ENCODE measurements at regions not wholly inside any gene's neighbourhood (a gene's known extent, or its start where the extent isn't known, plus 50 kb on each side); places are given as distances from the start of the nearest gene placed in this dataset.
"Not testable (repeated sequence)": the region's sequence is repeated elsewhere in the genome, so short reads cannot be mapped to it uniquely, and the experiment has no call there.

DNA sequence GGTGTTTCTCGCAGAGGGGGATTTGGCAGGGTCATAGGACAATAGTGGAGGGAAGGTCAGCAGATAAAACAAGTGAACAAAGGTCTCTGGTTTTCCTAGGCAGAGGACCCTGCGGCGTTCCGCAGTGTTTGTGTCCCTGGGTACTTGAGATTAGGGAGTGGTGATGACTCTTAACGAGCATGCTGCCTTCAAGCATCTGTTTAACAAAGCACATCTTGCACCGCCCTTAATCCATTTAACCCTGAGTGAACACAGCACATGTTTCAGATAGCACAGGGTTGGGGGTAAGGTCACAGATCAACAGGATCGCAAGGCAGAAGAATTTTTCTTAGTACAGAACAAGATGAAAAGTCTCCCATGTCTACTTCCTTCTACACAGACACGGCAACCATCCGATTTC, 75.6 kb upstream of the SOD1 start:
- ATAC-seq; H3K4me1 Mint-ChIP-seq (ENCODE audit: low read depth in 2 of 2); H3K9me3 Mint-ChIP-seq; H3K4me3 Mint-ChIP-seq; H3K36me3 Mint-ChIP-seq; DNase-seq (ENCODE audit: low spot score); H3K27ac Mint-ChIP-seq: not testable (repeated sequence)
- H3K27me3 Mint-ChIP-seq: peaks cover 5 to 18% of the 10 kb centered on the region in 2 donors

DNA sequence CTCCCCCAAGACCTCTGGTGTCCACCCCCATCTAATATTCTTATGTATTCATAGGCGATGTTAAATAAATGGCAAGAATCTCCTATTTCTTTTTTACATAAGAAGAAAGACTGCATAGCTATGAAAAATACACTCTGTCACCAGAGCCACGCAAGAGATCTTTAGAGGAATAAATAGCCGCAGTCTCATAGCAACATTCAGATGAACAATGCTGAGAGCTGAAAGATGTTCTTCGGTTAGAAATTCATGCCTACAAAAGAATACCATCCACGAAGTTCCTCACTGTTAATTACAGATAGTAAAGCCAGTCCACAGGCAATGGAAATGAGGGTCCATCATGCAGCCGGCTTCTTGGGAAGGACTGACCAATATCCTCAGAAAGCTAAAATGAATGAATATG, 76.0 kb upstream of the SOD1 start:
- DNase-seq (ENCODE audit: low spot score): no peak
- no peaks in the 10 kb centered on the region for H3K36me3 Mint-ChIP-seq
- no peak for ATAC-seq
- H3K4me1 Mint-ChIP-seq (ENCODE audit: low read depth in 2 of 2): no peaks in the 10 kb centered on the region
- H3K27me3 Mint-ChIP-seq: peaks cover 9 to 21% of the 10 kb centered on the region in 2 donors
- H3K9me3 Mint-ChIP-seq: no peaks in the 10 kb centered on the region
- no peak overlapping the region for H3K27ac Mint-ChIP-seq
- H3K4me3 Mint-ChIP-seq: no peak overlapping the region

DNA sequence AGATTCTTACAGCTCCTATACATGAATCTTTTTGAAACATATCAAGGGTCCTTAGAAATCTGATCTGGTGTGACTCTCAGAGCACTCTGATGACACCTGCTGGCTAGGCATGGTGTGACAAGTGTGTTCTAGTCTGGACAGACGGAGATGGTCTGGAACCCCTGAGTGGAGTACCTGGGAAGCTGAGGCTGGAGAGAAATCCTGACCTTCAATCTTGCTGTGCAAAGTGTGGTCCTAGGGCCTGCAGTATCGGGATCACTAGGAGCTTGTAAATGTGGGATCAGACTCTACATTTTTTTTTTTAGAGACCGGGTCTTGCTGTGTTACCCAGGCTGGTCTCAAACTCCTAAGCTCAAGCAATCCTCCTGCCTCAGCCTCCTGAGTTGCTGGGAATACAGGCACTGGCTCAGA, 78.6 kb upstream of the SOD1 start:
- Mint-ChIP-seq H3K27me3 (peaks cover 15 to 16% of the 10 kb centered on the region in 2 donors), H3K4me1 (ENCODE audit: low read depth in 2 of 2) (peaks cover 0 to 4% of the 10 kb centered on the region in 2 donors), H3K4me3 (no peak overlapping the region), H3K36me3 (no peaks in the 10 kb centered on the region), H3K27ac (no peak overlapping the region), H3K9me3 (no peaks in the 10 kb centered on the region)
- DNase-seq (ENCODE audit: low spot score) (peak; percentile 75), ATAC-seq (peak; percentile 72 to 86)

DNA sequence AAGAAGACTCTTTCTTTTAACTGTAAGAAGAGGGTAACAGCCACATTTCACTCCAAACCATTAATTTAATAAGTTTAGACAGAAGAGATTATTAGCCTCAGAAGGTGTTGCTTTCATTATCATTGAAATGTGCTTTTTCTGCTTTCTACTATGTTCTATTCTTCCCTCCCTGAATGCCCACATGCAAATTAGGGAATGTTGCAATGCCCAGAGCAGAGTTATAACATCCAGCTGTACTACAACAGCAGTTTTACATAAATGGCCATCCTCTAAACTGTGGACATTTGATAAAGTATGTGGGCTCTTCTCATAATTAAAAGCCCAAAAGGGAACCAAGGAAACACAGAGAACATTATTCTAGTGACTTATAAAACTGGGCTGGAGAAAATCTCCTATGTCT, 82.2 kb upstream of the SOD1 start:
- H3K27me3 Mint-ChIP-seq: peaks cover 15 to 16% of the 10 kb centered on the region in 2 donors
- no peak overlapping the region for H3K4me3 Mint-ChIP-seq
- peak in 1 of 2 donors; percentile 67 for ATAC-seq
- no peaks in the 10 kb centered on the region for H3K9me3 Mint-ChIP-seq
- DNase-seq (ENCODE audit: low spot score): no peak
- no peak overlapping the region for H3K27ac Mint-ChIP-seq
- no peaks in the 10 kb centered on the region for H3K36me3 Mint-ChIP-seq
- peaks cover 0 to 4% of the 10 kb centered on the region in 2 donors for H3K4me1 Mint-ChIP-seq (ENCODE audit: low read depth in 2 of 2)

DNA sequence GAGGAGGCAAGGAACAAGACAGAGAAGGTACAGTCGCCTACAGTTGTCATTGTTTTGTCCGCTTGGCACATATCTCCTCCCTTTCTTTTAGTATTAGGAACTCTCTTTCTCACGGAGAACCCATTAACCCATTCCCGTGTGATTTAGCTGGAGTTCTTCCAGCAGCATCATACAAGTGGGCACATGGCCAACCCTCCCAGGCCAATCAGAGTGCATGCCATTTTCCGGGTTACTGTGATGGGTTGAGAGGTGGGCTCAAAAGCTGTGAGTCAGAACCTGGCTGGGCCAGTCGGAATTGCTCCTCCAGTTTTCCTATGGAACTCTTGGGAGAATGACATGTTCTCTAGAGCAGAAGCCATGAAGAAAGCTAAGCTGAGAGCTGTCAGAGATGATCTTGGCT, 83.1 kb upstream of the SOD1 start:
- H3K4me3 Mint-ChIP-seq: no peak overlapping the region
- H3K36me3 Mint-ChIP-seq: no peaks in the 10 kb centered on the region
- peaks cover 0 to 4% of the 10 kb centered on the region in 2 donors for H3K4me1 Mint-ChIP-seq (ENCODE audit: low read depth in 2 of 2)
- no peaks in the 10 kb centered on the region for H3K9me3 Mint-ChIP-seq
- H3K27ac Mint-ChIP-seq: no peak overlapping the region
- DNase-seq (ENCODE audit: low spot score): no peak
- no peak for ATAC-seq
- peaks cover 15 to 16% of the 10 kb centered on the region in 2 donors for H3K27me3 Mint-ChIP-seq

DNA sequence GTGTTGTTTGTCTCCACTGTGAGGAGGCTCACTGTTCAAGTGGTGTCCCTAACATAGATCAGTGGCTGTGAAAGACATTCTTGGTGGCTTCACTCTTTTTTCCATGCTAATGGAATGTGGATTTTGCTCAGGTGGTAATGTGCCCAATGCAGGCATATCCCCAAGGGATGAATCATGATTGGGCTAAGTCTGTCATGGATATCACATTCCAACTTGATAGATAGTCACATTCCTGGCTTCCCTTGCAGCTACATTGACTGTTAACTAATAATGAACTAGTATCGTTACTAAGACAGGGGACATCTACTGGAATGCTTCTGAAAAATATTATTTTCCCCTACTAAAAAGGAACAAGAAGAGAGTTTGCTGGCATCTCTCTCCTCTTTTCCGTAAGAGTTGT, 86.3 kb upstream of the SOD1 start:
- peaks cover 0 to 4% of the 10 kb centered on the region in 2 donors for H3K4me1 Mint-ChIP-seq (ENCODE audit: low read depth in 2 of 2)
- peaks cover 3 to 8% of the 10 kb centered on the region in 2 donors for H3K27me3 Mint-ChIP-seq
- no peaks in the 10 kb centered on the region for H3K36me3 Mint-ChIP-seq
- no peak for ATAC-seq
- H3K9me3 Mint-ChIP-seq: no peaks in the 10 kb centered on the region
- DNase-seq (ENCODE audit: low spot score): no peak
- no peak overlapping the region for H3K4me3 Mint-ChIP-seq
- H3K27ac Mint-ChIP-seq: no peak overlapping the region

DNA sequence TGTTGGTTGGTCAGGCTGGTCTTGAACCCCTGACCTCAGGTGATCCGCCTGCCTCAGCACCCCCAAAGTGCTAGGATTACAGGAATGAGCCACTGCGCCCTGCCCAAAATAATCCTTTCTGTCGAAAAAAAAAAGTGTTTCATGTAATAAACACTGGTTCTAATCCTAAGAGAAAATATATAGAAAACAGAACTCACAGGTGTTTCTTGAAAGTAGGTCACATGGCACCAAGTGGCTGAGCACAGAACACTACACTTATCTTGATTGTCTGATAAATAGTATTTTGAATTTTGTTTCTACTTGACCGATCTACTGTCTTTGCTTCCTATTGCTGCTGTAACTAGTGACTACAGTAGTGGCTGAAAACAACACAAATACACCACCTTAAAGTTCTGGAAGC, 87.6 kb upstream of the SOD1 start:
- no peaks in the 10 kb centered on the region for H3K27me3 Mint-ChIP-seq
- no peaks in the 10 kb centered on the region for H3K4me1 Mint-ChIP-seq (ENCODE audit: low read depth in 2 of 2)
- H3K9me3 Mint-ChIP-seq: no peaks in the 10 kb centered on the region
- no peak for DNase-seq (ENCODE audit: low spot score)
- ATAC-seq: no peak
- no peak overlapping the region for H3K27ac Mint-ChIP-seq
- H3K36me3 Mint-ChIP-seq: no peaks in the 10 kb centered on the region
- no peak overlapping the region for H3K4me3 Mint-ChIP-seq

DNA sequence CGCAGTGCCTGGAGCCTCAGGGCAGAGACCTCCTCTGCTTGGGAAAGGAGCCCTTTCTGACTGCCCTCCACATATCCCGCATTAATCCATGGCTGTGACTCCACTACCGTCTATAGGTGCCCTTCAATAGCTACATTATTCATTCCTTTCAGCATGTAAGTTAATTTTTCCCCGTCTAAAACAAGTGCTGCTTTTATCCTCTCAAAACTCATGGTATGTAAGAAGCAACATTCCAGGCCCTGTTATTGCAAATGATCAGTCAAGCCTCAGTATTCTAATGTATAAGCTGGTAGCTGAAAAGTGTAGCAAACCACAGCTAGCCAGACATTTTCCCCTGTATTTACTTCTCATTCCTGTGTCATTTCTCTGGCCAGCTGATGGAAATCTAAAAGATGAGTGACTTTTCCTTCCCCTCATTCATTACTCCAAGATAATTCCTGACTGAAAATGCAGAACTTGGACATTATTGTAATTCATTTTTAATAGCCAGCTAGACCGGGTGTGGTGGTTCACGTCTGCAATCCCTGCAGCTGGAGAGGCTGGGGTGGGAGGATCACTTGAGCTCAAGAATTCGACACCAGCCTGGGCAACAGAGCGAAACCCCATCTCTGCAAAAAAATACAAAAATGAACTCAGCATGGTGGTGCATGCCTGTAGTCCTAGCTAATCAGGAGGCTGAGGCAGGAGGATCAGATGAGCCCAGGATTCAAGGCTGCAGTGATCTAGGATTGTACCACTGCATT, 88.5 kb upstream of the SOD1 start:
- no peak overlapping the region for H3K27ac Mint-ChIP-seq
- ATAC-seq (no peak), DNase-seq (ENCODE audit: low spot score) (no peak)
- H3K4me1 Mint-ChIP-seq (ENCODE audit: low read depth in 2 of 2): no peaks in the 10 kb centered on the region
- H3K36me3 Mint-ChIP-seq: no peaks in the 10 kb centered on the region
- no peaks in the 10 kb centered on the region for H3K27me3 Mint-ChIP-seq
- H3K4me3 Mint-ChIP-seq: no peak overlapping the region
- H3K9me3 Mint-ChIP-seq: no peaks in the 10 kb centered on the region

DNA sequence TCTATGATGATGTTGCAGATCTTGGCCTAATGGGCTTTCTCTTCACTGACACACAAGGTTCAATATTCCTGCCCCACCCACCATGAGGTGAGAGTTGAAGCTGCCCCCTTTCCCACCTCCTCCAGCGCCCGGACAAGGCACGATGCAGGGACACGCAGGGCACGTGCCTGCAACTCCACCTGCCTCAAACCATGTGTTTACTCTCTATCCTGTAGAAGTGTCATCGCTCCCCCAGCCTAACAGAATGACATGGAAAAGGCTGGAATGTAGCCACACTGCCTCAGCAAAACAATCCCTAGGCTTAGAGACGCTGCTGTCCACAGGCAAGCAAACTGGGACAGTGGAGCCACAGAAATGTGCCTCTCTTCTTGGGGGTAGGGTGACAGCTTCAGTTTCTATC, 92.9 kb upstream of the SOD1 start:
- H3K4me3 Mint-ChIP-seq: no peak overlapping the region
- no peaks in the 10 kb centered on the region for H3K36me3 Mint-ChIP-seq
- H3K4me1 Mint-ChIP-seq (ENCODE audit: low read depth in 2 of 2): no peaks in the 10 kb centered on the region
- DNase-seq (ENCODE audit: low spot score) (no peak), ATAC-seq (no peak)
- H3K27ac Mint-ChIP-seq: no peak overlapping the region
- no peaks in the 10 kb centered on the region for H3K27me3 Mint-ChIP-seq
- no peaks in the 10 kb centered on the region for H3K9me3 Mint-ChIP-seq

DNA sequence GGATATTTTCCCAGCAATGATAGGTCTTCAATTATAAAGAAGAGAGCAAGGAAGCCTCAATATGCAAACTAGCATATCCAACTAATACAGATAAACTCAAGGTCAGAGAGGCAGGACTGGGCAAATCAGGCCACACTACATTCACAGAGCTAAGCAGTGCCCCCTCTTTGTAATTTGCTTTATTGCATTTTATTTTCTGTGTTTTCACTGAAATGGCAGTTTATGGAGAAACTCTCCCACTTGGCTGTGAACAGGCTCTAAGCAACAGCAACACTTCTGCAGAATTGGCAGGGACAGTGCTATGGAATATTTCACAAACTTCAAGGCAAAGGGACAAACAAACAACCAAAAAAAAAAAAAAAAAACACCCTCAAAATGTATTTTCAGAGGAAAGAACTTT, 93.4 kb upstream of the SOD1 start:
- DNase-seq (ENCODE audit: low spot score) (no peak), ATAC-seq (no peak)
- Mint-ChIP-seq H3K4me3 (no peak overlapping the region), H3K27ac (no peak overlapping the region), H3K27me3 (no peaks in the 10 kb centered on the region), H3K36me3 (no peaks in the 10 kb centered on the region), H3K4me1 (ENCODE audit: low read depth in 2 of 2) (no peaks in the 10 kb centered on the region), H3K9me3 (no peaks in the 10 kb centered on the region)

DNA sequence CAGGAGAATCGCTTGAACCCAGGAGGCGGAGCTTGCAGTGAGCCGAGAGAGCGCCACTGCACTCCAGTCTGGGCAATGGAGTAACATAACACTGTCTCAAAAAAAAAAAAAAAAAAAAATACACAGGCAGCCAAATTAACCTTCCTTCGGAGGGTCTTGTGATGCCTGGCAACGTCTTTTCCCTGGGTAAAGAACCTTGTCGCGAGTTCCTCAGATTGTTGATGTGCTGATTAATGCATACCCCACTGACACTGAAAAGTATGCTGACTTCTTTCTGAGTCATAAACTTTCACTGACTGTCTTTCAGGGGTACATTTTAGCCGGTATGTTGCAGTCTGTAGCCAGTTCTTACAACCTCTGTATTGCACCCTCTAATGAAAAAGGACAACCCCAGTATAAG, 95.1 kb upstream of the SOD1 start:
- Mint-ChIP-seq H3K4me3 (no peak overlapping the region), H3K4me1 (ENCODE audit: low read depth in 2 of 2) (peaks cover 9% of the 10 kb centered on the region in 2 donors), H3K36me3 (no peaks in the 10 kb centered on the region), H3K27ac (no peak overlapping the region), H3K27me3 (peaks cover 2 to 6% of the 10 kb centered on the region in 2 donors), H3K9me3 (no peaks in the 10 kb centered on the region)
- no peak for DNase-seq (ENCODE audit: low spot score)
- no peak for ATAC-seq

DNA sequence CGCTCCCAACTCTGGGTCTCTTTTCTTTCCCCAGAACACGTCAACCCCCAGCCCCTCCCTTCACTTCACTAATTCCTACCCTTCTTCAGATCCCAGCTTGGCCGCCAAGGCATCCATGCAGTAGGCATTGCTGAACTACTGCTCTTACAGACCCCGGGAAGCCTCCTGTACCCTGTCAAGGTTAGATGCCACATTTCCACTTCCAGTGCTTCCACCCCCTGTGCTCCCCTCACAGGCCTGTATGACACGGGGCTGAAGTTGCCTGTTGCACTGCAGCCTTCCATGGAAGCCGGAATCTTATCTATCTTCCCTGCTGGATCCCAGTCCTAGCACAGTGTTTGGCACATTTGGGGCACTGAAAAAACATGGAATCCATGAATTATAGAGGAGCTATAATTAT, 99.0 kb upstream of the SOD1 start:
- no peak for ATAC-seq
- peaks cover 12 to 16% of the 10 kb centered on the region in 2 donors for H3K4me1 Mint-ChIP-seq (ENCODE audit: low read depth in 2 of 2)

DNA sequence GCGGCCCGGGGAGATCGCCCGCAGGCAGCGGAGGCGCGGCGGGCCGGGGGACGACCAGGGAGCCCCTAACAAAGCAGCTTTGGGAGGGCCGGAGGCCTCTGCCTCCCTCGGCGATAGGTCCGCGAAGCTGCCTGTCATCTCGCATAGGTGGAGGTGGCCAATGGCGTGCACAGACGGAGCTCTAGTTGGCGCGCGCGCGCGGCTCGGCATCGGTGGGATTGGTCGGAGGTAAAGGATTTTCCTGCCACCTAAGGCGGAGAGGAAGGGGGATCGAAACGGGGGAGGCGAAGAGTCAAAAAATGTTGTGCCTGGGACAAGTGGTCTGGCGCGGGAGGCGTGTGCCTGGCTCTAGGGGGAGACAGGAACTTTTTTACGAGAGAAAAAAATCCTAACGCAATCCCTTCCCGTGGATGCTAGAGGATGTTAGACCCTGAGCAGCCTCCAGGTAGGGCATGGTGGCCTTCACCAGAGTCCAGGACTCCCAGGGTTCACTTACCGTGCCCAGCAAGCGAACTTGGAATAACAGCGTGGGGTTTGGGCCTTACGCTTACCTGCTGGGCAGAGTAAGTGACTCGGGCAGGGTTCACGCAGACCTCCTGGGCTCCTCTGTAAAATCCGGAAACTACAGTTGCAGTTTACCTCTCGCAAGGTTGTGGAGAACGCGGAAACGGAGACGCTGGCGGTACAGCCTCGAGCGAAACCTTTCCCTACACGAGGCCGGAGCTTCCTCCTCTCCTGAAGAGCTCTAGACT, 99.9 kb upstream of the SOD1 start:
- Mint-ChIP-seq H3K27ac (peak overlapping the region; percentile 59 to 76), H3K27me3 (peaks cover 17 to 33% of the 10 kb centered on the region in 2 donors), H3K4me3 (peak overlapping the region; percentile 93), H3K4me1 (ENCODE audit: low read depth in 2 of 2) (peaks cover 12 to 19% of the 10 kb centered on the region in 2 donors), H3K9me3 (no peaks in the 10 kb centered on the region), H3K36me3 (no peaks in the 10 kb centered on the region)
- ATAC-seq (peak; percentile 89 to 92), DNase-seq (ENCODE audit: low spot score) (peak; percentile 94)

More for the DNA sequence above, 99.0 kb upstream of the SOD1 start:
- peaks cover 13 to 24% of the 10 kb centered on the region in 2 donors for H3K27me3 Mint-ChIP-seq
- peak overlapping the region; percentile 93 for H3K4me3 Mint-ChIP-seq
- no peaks in the 10 kb centered on the region for H3K36me3 Mint-ChIP-seq
- no peaks in the 10 kb centered on the region for H3K9me3 Mint-ChIP-seq
- DNase-seq (ENCODE audit: low spot score): no peak
- peak overlapping the region in 1 of 2 donors; percentile 59 for H3K27ac Mint-ChIP-seq

DNA sequence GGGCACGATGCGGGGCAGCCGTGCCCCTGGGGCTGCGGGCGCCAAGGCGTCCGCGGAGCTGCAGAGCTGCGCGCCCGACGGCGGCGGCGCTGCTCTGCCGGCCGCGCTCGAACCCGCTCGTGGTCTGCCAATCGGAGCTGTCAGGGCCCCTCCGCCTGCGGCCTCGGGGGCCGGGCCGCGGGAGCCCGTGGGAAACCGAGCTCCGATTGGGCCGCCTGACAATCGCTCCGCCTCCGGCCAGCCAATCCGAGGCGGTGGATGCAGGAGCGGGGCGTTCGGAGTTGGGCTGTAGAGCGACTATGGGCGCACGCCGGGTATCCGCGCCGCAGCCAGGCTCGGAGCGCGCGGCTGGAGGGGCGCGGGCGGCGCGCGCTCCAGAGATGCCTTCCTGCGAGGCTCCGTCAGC, 100.5 kb upstream of the SOD1 start:
- no peaks in the 10 kb centered on the region for H3K9me3 Mint-ChIP-seq
- peak overlapping the region; percentile 93 for H3K4me3 Mint-ChIP-seq
- H3K4me1 Mint-ChIP-seq (ENCODE audit: low read depth in 2 of 2): peaks cover 16 to 23% of the 10 kb centered on the region in 2 donors
- no peaks in the 10 kb centered on the region for H3K36me3 Mint-ChIP-seq
- H3K27me3 Mint-ChIP-seq: peaks cover 19 to 39% of the 10 kb centered on the region in 2 donors
- ATAC-seq (peak; percentile 95 to 96), DNase-seq (ENCODE audit: low spot score) (peak; percentile 96)
- H3K27ac Mint-ChIP-seq: peak overlapping the region in 1 of 2 donors; percentile 76

All from natural killer cell treated with Interleukin-12 subunit alpha and Interleukin-12 subunit beta and Interleukin-15 and Interleukin-18, amount 100 ng/mL, for 72 hours (primary cell).